ENCODE measurements at regions not wholly inside any gene's neighbourhood (a gene's known extent, or its start where the extent isn't known, plus 50 kb on each side); places are given as distances from the start of the nearest gene placed in this dataset.

DNA sequence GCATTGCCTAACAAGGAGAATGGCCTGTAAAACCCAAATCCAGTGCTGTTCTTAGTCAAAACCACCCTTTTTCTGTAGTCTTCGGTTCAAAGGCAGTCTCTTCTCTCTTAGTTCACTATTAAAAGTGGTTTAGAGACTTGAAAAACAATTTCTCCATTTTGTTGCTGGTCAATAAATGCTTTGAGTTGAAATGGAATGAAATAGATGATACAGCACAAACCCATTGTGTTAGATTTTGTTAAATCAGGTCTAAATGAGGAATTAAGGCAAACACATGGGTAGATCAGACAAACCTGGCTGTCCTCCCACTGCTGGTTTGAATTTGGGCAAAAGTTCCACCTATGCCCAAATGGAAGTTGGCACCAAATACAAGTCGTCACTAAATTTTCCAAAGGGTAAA lies 150.1 kb upstream of the SERTAD2 start:
- no peak for TF ChIP-seq CTCF (conservative IDR thresholded peaks at IDR 0.05; ENCODE audit: low read depth, low read length)
- no peak for TF ChIP-seq EZH2 (IDR thresholded peaks at IDR 0.05; ENCODE audit: borderline replicate concordance, low read depth, low read length, poor library complexity, severe bottlenecking)

Data from A673 (cell line).